GM19452 (cell line): ENCODE measurements at regions not wholly inside any gene's neighbourhood (a gene's known extent, or its start where the extent isn't known, plus 50 kb on each side); places are given as distances from the start of the nearest gene placed in this dataset.
A peak's percentile ranks its signal among the peaks of the same experiment; 100 is the strongest.
"Not testable (repeated sequence)": the region's sequence is repeated elsewhere in the genome, so short reads cannot be mapped to it uniquely, and the experiment has no call there.

Experiments
- ATAC-seq: cut with Tn5 transposase; IDR thresholded peaks from one replicate; pipeline ENCODE4 v1.9.1; 2021; ENCODE audit not compliant: unreplicated experiment

DNA sequence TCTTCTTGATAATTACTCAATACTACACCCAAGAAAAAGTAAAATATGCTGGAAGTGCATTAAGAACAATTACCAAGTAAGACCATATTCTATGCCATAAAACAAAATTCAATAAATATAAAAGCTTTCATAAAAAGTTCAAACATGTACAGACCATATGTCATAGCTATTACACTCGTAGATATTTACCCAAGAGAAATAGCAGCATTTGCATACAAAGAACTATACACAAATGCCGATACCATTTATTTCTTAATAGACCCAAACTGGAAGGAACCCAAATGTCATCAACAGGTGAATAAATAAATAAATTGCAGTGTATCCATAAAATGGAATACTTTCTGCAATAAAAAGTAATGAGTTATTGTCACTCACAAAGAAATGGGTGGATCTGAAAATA, 78.3 kb upstream of the SLC16A7 start:
- no peak for ATAC-seq

DNA sequence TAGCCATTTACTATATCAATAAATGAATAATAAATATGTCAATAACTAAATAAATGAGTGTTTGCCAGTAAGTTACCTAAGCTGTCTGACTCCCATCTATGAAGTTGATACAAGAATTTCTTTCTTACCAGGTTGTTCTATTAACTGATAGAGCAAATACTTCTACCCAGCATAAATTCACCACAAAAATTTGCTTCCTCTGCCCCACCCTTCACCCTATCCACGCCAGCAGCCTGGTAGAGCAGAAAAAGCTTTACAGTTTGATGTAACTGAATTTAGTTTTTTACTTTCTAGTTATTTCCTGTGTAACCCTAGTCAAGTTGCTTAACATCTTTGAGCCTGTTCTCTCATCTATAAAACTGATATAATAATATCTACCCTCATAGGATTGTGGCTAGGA, 94.9 kb upstream of the SLC16A7 start:
- no peak for ATAC-seq

DNA sequence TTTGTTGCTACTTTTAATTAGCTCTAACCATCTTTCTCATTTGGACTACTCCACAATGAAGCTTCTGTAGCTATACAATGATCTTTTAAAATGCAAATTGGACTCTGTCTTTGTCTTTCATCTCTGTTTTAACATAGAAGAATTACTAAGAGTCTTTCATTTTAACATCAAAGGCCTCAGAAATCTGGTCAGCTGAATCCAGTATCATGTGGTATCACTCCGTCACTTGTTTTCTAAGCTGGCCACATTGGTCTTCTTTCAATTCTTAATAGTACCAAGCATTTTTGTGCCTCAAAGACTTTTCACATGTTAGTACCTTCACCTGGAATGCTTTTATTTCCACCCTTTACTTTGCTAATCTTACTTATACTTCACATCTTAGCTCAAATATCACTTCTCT, 95.5 kb upstream of the SLC16A7 start:
- ATAC-seq = no peak

DNA sequence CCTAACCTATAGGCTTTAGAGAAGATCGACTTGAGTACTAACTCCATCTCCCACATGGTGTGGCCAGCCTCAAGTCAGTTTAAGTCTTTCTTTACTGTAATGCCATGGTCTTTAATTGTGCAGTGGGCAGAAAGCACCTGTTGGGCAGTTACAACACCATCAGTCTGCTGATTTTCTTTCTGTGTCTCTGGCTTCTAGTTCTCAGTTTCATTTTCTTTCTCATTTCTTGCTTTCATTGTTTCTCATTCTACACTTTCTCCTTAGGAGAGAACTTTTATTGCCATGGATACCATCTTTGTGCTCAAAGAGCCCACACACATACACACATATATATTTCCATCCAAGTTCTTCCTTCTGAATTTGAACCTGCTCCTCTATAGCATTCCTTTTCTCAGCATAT, 96.1 kb upstream of the SLC16A7 start:
- ATAC-seq = peak; percentile 91

DNA sequence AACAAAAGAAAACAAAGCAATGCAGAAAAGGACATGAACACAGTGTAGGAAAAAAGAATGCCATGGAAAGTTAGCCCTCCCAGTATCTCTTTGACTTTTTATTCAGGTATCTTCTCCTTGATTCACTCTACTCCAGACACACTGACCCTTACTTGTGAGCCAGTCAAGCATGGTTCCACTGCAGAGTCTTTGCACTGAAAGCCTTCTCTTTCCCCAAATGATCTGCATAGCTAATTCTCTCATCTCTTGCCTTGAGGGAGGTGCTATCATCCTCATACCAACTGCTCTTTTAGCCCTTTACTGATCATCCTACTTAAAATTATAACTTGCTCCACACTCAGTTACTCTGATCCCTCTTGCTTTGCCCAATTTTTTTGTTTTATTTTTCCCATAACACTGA, 101.2 kb upstream of the SLC16A7 start:
- no peak for ATAC-seq

DNA sequence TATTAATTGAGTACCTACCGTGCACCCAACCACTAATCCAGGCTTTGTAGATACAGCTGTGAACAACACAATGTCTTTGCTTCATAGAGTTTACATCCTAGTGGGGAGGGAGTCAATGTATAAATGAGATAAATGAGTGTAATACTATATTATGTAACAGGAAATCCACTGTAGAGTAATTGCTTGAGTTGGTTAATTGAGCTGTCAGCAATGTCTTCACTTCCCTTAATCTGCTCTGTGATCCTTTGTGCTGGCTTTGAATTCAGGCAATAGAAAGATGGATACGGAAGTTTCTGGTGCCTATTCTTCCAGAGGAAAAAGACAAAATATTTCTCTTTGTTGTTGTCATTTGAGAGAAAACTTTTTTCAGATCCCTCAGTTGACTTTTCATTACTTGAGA, 104.0 kb upstream of the SLC16A7 start:
- ATAC-seq = no peak

DNA sequence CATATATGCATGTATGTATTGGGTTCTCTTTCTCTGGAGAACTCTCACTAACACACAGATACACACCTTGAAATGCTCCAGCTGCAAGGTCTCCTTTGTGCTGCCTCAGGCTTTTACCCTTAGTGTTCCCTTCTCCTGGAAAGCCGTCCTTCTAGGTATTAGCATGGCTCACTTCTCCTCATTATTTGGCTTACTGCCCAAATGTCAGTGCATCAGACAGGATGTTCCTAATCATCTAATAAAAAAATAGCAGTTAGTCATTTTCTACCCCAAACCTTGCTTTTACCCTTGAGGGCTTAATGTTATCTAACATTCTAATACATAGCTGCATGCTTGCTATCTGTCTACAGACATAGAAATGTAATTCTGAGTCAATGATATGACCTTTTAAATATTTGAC, 109.0 kb upstream of the SLC16A7 start:
- ATAC-seq = no peak

DNA sequence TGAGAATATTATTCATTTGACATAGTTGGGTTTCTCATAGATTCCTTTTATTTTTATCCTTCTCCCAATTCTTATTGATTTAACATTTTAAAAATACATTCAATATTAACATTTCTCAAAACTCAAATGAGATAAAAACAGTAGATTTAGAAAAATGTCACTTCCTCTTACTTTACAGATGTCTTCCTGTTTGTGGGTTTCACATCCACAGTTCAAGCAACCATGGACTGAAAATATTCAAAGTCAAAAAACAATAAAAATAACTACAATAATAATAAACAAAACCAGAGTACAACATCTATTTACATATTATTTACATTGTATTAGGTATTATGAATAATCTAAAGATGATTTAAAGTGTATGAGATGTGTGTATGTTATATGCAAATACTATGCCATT, 111.3 kb upstream of the SLC16A7 start:
- peak; percentile 86 for ATAC-seq

DNA sequence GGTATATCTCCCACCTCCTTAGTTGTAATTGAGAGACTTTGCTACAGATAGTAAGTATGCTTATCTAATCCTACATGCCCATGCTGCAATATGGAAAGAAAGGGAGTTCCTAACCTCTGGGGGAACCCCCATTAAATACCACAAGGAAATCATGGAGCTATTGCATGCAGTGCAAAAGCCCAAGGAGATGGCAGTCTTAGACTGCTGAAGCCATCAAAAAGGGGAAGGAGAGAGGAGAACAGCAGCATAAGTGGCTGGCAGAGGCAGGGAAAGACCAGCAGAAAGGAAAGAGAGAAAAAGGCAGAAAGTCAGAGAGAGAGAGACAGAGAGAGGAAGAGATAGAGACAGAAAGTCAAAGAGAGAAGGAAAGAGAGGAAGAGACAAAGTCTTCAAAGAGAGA, 121.6 kb upstream of the SLC16A7 start:
- ATAC-seq = not testable (repeated sequence)

DNA sequence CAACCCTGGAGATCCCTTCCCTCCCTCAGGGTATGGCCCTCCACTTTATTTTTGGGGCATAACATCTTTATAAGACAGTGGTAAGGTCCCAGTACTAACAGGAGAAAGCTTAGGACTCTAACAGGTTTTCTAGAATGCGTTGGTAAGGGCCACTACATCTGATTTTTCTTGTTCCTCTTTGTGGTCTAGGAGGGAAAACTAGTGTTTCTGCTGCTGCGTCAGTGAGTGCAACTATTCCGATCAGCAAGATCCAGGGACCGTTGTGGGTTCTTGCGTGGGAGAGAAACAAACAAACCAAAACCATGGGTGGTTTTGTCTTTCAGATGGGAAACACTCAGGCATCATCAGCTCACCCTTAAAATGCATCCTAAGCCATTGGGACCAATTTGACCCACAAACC, 123.6 kb upstream of the SLC16A7 start:
- ATAC-seq = peak; percentile 61

DNA sequence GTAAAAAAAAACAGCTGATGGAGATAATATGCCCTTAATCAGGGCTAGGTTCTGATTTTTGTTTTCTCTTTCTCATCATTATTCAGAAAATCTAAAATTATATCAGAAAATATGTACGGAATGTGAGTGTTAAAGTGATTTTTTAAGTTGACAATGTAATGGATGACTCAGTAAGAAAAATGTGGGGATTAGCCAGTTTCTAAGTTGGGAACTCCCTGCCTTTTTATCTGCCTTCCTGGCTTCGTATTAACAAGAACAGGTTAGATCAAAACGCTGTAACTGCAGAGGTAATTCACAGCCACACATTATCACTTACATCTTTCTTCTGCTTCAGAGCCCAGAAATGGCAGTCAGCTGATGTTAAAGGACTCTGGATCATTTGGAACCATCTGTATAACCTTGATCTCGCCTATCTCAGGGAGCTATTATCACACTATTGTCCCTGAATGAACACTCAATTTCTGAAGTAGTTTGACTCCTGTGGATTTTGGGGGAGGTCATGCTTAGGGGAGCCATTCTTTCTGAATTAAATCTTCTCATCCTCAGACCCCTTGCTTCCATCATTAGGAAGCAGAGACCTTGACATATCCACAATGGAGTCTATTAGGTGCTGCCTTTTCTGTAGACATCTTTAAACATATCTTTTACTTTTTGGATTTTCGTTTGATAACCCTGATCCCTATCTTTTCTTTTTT, 135.7 kb upstream of the SLC16A7 start:
- ATAC-seq = no peak

DNA sequence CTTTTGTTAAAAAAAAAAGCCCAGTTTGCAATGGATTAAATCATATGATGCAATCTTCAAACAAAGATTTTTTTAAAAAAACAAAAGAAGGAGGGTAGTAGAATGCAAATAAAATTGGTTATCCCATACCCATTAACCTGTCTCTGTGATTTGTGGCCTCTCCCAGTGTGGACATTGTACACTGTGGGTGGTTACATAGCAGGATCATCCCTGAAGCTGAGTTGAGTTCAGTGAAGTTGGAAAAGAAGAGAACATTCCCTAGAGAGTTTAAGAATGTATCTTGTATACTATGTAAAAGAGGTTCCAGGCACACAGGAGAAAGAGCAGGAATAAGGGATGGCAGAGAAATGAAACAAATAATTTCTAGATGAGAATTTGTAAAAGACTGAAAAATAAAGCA, 142.4 kb upstream of the SLC16A7 start:
- ATAC-seq = no peak

DNA sequence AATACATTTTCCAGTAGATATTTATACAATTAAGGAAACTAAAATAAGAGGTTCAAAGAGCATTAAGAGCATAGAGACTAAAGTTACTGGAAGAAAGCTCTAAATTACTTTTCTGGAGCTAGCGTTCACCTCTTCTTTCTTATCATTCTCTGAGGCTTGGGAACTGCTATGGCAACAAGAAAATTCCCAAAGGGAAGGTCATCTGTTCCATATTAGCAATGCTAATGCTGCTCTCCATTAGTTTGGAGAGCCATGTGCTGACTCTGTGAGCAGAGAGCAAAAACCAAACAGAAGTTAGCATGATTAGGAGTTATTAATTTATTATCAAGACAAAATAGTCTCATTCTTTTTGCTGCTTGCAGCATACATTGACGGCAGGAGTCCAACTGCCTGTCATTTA, 143.1 kb upstream of the SLC16A7 start:
- no peak for ATAC-seq

DNA sequence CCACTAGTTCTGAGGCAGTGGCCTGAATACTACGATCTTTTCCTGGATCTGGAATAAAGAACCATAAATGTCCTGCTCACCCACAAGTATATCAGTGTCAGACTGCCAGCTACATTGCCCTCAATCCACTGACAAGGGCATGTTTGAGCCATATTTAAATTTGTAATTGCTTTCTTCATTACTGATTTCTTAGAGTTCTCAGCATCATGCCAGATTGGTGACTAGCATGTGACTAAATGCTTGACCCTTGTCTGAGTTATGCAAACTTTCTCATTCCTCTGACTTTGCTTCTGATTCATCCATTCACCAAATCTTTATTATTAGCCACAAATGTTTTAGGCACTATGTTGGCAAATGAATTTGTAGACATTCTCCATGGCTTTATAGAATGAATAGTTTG, 143.6 kb upstream of the SLC16A7 start:
- ATAC-seq = no peak

DNA sequence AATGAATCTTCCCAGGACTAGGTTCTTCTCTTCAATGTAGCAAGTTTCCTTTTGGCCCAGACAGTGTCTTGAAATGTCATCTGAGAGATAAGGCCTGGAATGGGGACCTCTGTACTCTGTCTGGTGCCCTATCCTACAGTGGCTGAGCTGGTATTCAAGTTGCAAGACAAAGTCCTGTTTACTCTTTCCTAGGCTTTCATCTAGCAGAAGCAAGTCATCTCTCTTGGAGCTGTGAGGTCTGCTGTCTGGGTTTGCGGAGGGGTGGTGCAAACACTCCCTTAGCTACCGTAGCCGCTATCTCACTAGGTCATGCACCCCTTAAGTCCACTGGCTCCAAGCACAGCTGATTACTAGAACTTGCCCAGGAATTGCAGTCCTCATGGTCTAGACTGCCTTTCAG, 149.7 kb upstream of the SLC16A7 start:
- ATAC-seq = no peak

DNA sequence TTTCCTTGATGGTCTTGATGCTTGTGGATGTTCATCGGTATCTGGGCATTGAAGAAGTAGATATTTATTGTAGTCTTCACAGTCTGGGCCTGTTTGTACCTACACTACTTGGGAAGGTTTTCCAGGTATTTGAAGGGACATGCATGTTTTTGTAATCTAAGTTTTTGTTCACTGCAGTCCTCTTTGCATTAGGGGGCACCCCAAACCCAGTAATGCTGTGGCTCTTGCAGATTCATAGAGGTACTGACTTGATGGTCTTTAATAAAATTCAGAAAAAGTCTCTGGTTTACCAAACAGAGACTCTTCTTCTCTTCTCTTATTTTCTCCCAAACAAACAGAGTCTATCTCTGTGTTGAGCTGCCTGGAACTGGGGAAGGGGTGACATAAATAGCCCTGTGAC, 150.9 kb upstream of the SLC16A7 start:
- ATAC-seq = no peak

DNA sequence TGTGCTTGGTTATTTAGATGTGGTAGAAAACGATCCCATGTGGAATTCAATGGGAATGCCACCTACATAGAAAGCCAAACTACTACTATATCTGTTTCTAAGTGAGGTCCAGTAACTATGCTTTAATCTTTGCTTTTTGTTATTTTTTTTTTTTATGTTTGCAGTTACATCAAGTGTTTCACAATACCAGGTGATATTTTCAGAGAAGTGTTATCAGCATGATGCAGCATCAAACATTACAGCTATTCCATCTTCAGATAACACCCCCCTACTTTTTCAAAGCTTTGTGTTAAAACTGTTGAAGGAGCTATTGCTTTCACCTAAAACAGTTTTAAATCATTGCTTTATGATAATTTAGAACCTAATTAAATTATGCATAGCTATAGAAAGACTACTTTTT, 163.8 kb upstream of the SLC16A7 start:
- no peak for ATAC-seq

DNA sequence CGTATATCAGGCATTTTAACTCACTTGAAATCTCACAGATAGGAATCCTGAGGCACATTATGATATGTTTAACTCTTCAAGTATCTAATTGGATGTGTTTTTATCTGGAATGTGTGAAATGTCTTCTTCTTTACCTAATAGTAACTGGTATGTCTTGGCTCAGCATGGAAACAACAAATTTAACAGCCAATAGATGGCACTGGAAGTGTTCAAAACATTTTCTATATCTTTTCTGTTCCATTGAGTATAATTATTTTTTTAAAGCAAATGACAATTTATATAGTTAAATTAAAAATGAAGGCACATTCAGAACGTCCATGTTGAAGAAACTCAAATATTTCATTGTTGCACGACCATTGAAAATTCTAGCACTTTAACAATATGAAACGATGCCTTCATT, 164.6 kb upstream of the SLC16A7 start:
- no peak for ATAC-seq

DNA sequence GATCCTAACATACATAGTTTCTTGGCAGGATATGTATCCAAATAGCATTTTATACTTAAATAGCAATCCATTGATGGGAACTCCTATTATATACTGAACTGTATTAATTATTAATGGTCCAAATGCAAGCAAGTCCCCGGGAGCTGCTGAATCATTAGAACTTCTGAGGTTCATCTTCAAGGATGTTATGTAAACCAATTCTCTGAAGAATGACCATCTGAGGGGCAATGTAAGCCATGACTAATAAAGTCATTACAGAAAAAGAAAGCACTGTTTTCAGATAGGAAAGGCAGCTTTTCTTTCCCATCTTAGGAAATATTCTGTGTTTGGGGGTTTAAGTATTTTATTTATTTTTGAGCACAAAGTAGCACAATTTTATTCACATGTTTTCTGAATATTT, 166.1 kb upstream of the SLC16A7 start:
- ATAC-seq = no peak

DNA sequence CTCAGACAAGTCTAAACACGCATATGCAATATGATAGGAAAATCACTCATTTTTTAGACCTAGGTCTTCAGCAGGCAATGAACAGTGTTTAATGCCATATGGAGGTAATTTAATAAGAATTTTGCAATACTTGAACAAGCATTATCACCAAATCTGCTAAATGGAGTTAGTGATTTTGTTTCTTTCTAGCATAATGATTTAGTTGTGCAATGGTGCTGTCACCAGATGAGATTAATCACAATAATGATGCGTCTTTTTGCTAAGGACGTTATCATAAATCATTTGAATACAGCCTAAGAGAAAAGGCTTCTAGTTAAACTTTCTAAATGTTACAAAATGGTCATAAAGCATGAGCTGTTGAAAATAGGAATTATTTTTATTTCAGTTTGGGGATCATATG, 170.0 kb upstream of the SLC16A7 start:
- no peak for ATAC-seq

DNA sequence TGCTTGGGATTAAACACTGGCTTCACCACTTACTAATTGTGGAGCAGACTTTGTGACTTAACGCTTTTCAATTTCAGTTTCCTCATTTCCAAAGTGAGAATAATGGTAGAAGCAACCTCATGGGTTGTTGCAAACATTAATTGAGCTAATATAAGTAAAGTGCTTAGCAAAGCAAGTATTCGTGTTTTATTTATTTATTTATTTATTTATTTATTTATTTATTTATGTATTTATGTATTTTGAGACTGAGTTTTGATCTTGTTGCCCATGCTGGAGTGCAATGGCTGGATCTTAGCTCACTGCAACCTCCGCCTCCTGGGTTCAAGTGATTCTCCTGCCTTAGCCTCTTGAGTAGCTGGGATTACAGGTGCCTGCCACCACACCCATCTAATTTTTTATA, 171.2 kb upstream of the SLC16A7 start:
- ATAC-seq = not testable (repeated sequence)

DNA sequence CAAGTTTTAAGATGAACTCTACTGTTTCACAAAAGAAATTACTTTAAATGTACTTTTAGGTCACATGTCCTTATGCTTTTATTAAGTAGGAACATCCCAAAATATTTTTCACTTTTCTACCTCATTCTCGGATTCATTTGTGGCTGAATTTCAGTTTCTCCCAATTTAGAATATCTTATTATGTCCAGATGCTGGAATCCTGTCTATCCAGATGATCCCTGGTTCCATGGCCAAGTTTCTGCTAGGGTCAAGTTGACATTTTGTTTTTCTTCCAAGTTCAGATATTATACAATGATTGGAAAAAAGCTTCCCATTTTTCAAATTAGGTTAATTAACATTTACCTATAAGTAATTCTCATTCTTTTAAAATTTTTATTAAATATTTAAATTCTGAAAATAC, 181.8 kb upstream of the SLC16A7 start:
- ATAC-seq = no peak

DNA sequence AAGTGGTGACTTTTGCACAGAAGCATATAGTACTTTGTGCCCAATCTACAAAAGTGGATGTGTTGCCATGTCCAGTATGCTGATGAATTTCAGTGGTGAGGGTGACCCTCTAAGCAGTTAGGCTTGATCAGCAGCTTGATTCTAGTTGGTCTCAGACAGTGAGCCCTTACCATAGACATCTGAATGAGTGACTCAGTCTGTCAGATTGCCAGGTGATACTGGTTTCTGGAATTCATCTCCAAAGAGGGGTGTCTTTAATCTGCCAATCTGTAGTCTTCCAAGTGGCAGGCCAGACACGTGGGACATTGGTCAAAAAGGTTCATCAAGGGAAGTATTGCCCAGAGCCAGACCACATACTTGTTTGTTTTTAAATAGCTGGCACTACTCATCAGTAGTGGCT, 187.4 kb upstream of the SLC16A7 start:
- no peak for ATAC-seq

DNA sequence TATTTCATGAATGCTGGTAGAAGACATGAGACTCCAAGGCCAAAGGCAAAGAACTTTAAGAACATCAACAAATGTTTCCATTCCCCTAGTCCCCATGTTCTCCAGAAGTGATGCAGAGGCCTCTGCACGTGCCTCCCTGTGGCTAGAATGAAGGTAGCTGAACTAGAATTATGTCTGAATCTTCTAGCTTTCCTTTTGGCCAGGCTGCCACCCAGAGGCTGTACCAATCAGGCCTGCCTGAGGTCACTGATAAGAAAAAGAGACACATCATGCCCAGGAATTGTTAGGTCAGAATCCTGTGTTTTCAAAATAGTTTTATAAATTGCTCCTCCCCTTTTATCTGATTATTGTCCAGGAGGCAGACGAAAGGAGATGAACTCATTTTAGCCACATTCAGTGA, 188.0 kb upstream of the SLC16A7 start:
- no peak for ATAC-seq
